ENCODE measurements at regions not wholly inside any gene's neighbourhood (a gene's known extent, or its start where the extent isn't known, plus 50 kb on each side); places are given as distances from the start of the nearest gene placed in this dataset.

DNA sequence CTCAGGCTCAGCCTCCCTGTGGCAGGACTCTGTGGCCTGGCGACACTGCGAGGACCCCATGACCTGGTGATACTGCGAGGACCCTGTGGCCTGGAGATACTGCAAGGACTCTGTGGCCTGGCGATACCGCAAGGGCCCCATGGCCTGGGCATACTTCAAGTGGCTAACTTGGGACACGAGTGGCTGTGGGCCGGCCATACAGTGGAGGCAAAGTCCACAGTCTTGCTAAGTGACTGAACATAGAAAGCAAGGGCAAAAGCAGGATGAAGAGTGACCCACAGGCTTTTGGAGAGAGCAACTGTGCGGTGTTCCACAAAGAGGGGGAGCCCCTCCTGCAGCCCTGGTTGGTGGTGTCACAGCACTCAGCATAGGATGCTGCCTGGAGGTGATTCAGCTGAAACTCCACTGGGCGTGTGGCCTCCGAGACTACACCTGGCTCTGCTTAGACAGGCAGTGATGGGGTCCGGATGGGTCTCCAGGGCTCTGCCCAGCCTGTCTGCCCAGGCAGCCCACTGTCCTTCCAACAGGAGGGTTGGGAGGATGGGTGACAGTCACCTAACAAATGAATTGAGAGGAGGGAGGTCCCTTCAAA, 691.0 kb upstream of the HS6ST1 start:
- H3K27ac ChIP-seq, result no peak overlapping the region

DNA sequence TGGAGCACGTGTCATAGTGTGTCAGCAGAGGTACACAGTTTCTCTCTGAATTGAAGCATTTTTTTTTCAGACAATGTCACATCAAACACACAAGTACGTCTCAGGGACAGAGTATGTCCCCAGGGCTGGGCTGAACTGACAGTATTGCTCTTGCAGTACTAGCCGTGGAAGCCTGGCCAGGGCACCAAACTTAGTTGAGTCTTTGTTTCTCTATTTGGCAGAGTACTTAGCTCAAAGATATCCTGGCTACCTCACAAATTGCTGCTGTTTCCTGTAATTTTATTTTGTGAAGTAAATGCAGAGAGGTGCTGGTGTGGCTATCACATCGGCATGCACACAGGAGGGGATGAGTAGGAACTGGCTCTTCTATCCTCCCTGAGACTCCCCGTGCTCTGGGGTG, 691.6 kb upstream of the HS6ST1 start:
- no peak overlapping the region for H3K27ac ChIP-seq
- TF ChIP-seq, protein P1, sequence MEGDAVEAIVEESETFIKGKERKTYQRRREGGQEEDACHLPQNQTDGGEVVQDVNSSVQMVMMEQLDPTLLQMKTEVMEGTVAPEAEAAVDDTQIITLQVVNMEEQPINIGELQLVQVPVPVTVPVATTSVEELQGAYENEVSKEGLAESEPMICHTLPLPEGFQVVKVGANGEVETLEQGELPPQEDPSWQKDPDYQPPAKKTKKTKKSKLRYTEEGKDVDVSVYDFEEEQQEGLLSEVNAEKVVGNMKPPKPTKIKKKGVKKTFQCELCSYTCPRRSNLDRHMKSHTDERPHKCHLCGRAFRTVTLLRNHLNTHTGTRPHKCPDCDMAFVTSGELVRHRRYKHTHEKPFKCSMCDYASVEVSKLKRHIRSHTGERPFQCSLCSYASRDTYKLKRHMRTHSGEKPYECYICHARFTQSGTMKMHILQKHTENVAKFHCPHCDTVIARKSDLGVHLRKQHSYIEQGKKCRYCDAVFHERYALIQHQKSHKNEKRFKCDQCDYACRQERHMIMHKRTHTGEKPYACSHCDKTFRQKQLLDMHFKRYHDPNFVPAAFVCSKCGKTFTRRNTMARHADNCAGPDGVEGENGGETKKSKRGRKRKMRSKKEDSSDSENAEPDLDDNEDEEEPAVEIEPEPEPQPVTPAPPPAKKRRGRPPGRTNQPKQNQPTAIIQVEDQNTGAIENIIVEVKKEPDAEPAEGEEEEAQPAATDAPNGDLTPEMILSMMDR (conservative IDR thresholded peaks at IDR 0.05), result no peak

More for the DNA sequence above, 691.0 kb upstream of the HS6ST1 start:
- TF ChIP-seq, protein P1 (conservative IDR thresholded peaks at IDR 0.05), result no peak

DNA sequence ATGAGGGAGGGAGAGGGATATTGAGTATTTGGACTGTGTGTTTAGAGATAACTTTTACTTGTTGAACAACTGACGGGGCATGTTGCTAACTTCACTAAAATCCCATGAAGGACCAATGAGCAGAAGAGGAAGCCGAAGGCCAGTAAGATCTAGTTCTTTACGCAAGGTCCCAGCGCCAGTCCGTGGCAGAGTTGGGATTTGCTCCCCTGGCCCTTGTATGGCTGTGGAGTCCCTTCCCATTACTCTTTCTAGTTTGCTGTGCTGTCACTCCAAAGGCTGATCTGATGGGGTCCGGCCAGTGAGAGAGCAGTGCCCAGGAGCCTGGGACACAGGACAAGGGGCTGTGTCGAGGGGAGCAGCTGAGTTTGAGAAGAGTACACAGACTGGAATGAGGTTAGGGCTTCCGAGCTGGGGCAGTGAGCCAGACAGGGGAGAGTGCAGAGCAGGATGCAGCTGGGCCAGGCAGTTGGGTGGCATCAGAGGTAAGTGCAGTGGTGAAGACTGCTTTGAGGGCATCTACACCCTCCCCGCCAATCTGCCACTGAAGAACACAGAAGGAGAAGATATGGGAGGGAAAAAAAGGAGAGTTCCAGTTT, 692.9 kb upstream of the HS6ST1 start:
- H3K27ac ChIP-seq, result no peak overlapping the region
- TF ChIP-seq, protein P1 (conservative IDR thresholded peaks at IDR 0.05), result no peak

DNA sequence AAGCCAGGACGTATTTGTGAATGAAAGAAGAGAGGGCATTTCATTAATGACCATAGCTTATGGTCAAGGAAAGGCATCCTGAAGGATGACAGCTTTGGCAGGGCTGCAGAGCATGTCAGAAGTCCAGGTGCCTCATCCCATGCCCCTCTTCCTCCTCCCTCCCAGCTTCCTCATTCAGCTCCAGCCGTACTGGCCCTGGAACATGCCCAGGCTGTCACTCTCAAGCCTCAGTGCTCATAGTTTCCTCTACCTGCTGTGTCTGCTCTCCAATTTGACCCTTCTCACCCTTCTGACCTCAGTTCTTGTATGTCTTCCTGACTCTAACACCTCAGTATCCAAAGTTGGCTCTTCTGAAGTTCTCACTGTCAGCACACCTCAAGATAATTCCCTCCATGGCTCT, 695.8 kb upstream of the HS6ST1 start:
- TF ChIP-seq, protein P1 (conservative IDR thresholded peaks at IDR 0.05), result no peak
- H3K27ac ChIP-seq, result no peak overlapping the region

DNA sequence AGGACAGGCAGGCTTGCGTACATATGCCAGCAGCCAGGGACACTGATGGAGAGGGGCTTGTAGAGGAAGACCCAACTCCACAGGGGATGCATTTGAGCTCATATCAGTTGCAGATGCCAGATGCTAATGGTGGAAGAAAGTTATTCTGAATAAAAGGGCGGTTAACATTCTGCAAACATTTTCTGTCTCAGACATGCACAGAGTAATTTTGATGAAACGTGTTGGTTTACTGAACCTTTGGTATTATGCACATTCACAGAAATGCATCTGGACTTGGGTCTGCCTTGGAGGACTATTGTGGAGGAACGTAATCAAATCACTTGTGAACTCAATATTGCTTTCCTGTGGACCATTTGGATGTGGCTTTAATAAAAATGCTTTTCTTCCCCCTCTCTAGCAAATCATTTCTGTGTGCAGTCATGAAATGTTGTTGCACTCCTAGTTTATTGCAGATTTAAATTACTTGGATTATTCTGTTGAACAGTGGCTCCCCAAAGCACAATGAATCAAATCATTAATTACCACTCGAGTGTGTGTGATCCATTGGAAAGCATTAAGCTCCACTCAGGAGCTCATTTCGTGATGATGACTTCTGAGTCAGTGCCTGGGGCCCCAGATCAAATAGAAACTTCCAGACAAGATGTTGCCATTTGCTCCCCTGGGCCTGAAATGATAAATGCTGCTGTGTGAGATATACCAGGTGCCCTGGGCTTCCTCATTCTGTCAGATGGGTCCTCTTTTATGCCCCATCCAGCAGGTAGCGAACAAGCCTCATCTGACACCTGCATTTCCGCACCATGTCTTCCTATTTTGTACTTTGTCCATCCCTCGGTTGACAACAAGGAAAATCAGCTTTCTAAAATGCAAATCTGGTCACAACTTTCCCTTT, 697.0 kb upstream of the HS6ST1 start:
- TF ChIP-seq, protein P1 (conservative IDR thresholded peaks at IDR 0.05), result no peak
- no peak overlapping the region for H3K27ac ChIP-seq

DNA sequence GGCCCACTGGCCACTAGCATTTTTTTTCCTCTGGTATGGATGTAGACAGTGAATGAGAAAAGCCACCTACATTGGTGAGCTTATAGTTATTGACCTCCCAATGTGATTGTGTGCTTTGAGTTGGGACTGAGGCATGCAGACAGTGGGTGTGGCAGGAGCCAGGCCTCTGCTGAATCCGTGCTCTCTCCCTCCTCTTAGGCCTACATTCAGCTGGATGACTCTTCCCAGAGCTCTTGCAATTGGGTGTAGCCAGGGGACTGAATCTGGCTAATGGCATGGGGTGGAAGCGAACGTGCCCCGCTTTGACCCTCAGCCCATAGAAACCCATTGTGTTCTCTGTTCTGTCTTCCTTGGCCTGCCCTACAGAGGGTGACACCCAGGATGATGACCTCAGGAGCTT, 698.3 kb upstream of the HS6ST1 start:
- H3K27ac ChIP-seq, result no peak overlapping the region
- TF ChIP-seq, protein P1 (conservative IDR thresholded peaks at IDR 0.05), result no peak

DNA sequence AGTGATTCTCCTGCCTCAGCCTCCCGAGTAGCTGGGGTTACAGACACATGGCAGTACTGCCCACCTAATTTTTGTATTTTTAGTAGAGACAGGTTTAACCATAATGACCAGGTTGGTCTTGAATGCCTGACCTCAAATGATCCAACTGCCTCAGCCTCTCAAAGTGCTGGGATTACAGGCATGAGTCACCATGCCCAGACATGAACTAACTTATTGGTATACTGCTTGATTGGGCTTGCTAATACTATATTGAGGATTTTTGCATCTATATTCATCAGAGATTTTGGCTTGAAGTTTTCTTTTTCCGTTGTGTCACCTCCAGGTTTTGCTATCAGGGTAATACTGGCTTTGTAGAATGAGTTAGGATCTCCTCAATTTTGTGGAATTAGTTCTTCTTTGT, 706.1 kb upstream of the HS6ST1 start:
- no peak overlapping the region for H3K27ac ChIP-seq
- TF ChIP-seq, protein P1 (conservative IDR thresholded peaks at IDR 0.05), result no peak

Data from VCaP (cell line).